ENCODE measurements at regions not wholly inside any gene's neighbourhood (a gene's known extent, or its start where the extent isn't known, plus 50 kb on each side); places are given as distances from the start of the nearest gene placed in this dataset.

- Mint-ChIP-seq H3K9me3 (no peaks in the 10 kb centered on the region), H3K4me3 (no peak overlapping the region), H3K4me1 (peaks cover 0 to 6% (median 0%) of the 10 kb centered on the region in 7 donors), H3K36me3 (no peaks in the 10 kb centered on the region), H3K27me3 (no peaks in the 10 kb centered on the region), H3K27ac (no peak overlapping the region)
- H3K9me3 ChIP-seq (ENCODE audit: control insufficient read depth in 2 of 3, low read length in 3 of 3), result no peaks in the 10 kb centered on the region
- no peaks in the 10 kb centered on the region for H3K27me3 ChIP-seq (ENCODE audit: control insufficient read depth in 2 of 2, insufficient read depth in 2 of 2, low read length in 2 of 2)
- ChIA-PET CTCF (no interaction called here), POLR2A (no interaction called here)
- H3K27ac ChIP-seq (ENCODE audit: low read depth, low read length), result no peak overlapping the region
- H3K4me1 ChIP-seq (ENCODE audit: control insufficient read depth in 2 of 2, insufficient read depth in 2 of 2, low read length in 2 of 2), result no peaks in the 10 kb centered on the region
- no peaks in the 10 kb centered on the region for H3K36me3 ChIP-seq (ENCODE audit: control insufficient read depth in 2 of 3, insufficient read depth in 3 of 3, low read length in 3 of 3)
- intact Hi-C loops (cut with micrococcal nuclease), result loop anchor here in 1 of 2 donors (5.0 kb wide), 1 partner anchor 59 kb away; no protein-coding TSS in a partner anchor
- DNase-seq (no peak), ATAC-seq (no peak)
- no peak overlapping the region for H3K4me3 ChIP-seq (ENCODE audit: low read length)
Observed at GRCh38 chrX:13266641-13267345, 53.1 kb downstream of the ATXN3L start.

DNA sequence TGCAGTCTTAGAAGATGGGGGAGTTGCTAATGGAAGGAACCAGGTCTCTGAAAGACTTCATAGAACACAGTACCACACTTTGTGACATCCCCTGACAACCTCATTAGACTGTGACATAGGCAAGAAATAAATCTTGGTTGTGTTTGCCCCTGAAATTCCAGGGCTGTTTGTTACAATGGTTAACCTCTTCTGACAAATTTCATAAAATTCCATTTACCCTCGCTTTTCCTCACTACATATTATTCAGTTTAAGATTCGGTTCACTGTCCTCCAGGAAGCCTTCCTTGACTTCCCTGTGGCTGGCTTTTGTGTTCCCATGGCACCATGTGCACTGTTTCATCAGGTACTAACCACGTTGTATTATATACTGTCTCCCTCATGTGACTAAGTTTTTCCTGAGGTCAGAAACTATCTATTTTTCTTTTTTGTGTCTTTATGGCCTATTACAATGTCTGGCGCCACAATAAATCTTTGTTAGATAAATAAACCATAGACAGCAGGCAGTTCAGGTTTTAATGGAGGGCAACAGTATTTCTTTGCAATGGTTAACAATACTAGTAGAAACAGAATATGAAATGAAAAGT lies 54.2 kb downstream of the ATXN3L start:
- Histone ChIP-seq H3K9me3 (ENCODE audit: control insufficient read depth in 2 of 3, low read length in 3 of 3) (no peaks in the 10 kb centered on the region), H3K4me3 (ENCODE audit: low read length) (no peak overlapping the region), H3K27me3 (ENCODE audit: control insufficient read depth in 2 of 2, insufficient read depth in 2 of 2, low read length in 2 of 2) (no peaks in the 10 kb centered on the region), H3K27ac (ENCODE audit: low read depth, low read length) (no peak overlapping the region), H3K36me3 (ENCODE audit: control insufficient read depth in 2 of 3, insufficient read depth in 3 of 3, low read length in 3 of 3) (no peaks in the 10 kb centered on the region), H3K4me1 (ENCODE audit: control insufficient read depth in 2 of 2, insufficient read depth in 2 of 2, low read length in 2 of 2) (no peaks in the 10 kb centered on the region)
- intact Hi-C loops (cut with micrococcal nuclease), result loop anchor here in 1 of 2 donors (5.0 kb wide), 1 partner anchor 58 kb away; no protein-coding TSS in a partner anchor
- Mint-ChIP-seq H3K4me1 (peaks cover 0 to 6% (median 0%) of the 10 kb centered on the region in 7 donors), H3K27me3 (no peaks in the 10 kb centered on the region), H3K36me3 (no peaks in the 10 kb centered on the region), H3K4me3 (no peak overlapping the region), H3K27ac (no peak overlapping the region), H3K9me3 (no peaks in the 10 kb centered on the region)
- DNase-seq (no peak), ATAC-seq (no peak)
- POLR2A ChIA-PET, result no interaction called here
- CTCF ChIA-PET, result no interaction called here

- intact Hi-C loops (cut with micrococcal nuclease), result loop anchor here in 1 of 2 donors (5.0 kb wide), 1 partner anchor 58 kb away; no protein-coding TSS in a partner anchor
Observed at GRCh38 chrX:13265111-13265510, 54.7 kb downstream of the ATXN3L start.

GRCh38 chrX:13263560-13264251 lies 56.1 kb downstream of the ATXN3L start:
- Histone ChIP-seq H3K27me3 (ENCODE audit: control insufficient read depth in 2 of 2, insufficient read depth in 2 of 2, low read length in 2 of 2) (no peaks in the 10 kb centered on the region), H3K4me1 (ENCODE audit: control insufficient read depth in 2 of 2, insufficient read depth in 2 of 2, low read length in 2 of 2) (no peaks in the 10 kb centered on the region), H3K4me3 (ENCODE audit: low read length) (no peak overlapping the region), H3K27ac (ENCODE audit: low read depth, low read length) (no peak overlapping the region), H3K9me3 (ENCODE audit: control insufficient read depth in 2 of 3, low read length in 3 of 3) (no peaks in the 10 kb centered on the region), H3K36me3 (ENCODE audit: control insufficient read depth in 2 of 3, insufficient read depth in 3 of 3, low read length in 3 of 3) (no peaks in the 10 kb centered on the region)
- no peaks in the 10 kb centered on the region for H3K27me3 Mint-ChIP-seq
- peaks cover 0 to 4% (median 0%) of the 10 kb centered on the region in 5 donors for H3K36me3 Mint-ChIP-seq
- no peak overlapping the region for H3K27ac Mint-ChIP-seq
- intact Hi-C loops (cut with micrococcal nuclease), result no loop called here
- H3K4me1 Mint-ChIP-seq, result peaks cover 0 to 6% (median 0%) of the 10 kb centered on the region in 7 donors
- peaks cover 0 to 3% (median 0%) of the 10 kb centered on the region in 11 donors for H3K9me3 Mint-ChIP-seq
- CTCF ChIA-PET, result no interaction called here
- DNase-seq (no peak), ATAC-seq (no peak)
- POLR2A ChIA-PET, result no interaction called here
- H3K4me3 Mint-ChIP-seq, result no peak overlapping the region

More at GRCh38 chrX:13265111-13265510, 54.7 kb downstream of the ATXN3L start:
- H3K4me3 ChIP-seq (ENCODE audit: low read length), result no peak overlapping the region
- no peak overlapping the region for H3K4me3 Mint-ChIP-seq
- no peaks in the 10 kb centered on the region for H3K4me1 ChIP-seq (ENCODE audit: control insufficient read depth in 2 of 2, insufficient read depth in 2 of 2, low read length in 2 of 2)
- no peak overlapping the region for H3K27ac Mint-ChIP-seq
- POLR2A ChIA-PET, result no interaction called here
- CTCF ChIA-PET, result no interaction called here
- no peaks in the 10 kb centered on the region for H3K27me3 ChIP-seq (ENCODE audit: control insufficient read depth in 2 of 2, insufficient read depth in 2 of 2, low read length in 2 of 2)
- H3K36me3 ChIP-seq (ENCODE audit: control insufficient read depth in 2 of 3, insufficient read depth in 3 of 3, low read length in 3 of 3), result no peaks in the 10 kb centered on the region
- no peaks in the 10 kb centered on the region for H3K9me3 ChIP-seq (ENCODE audit: control insufficient read depth in 2 of 3, low read length in 3 of 3)
- DNase-seq (no peak), ATAC-seq (no peak)
- H3K4me1 Mint-ChIP-seq, result peaks cover 0 to 6% (median 0%) of the 10 kb centered on the region in 7 donors
- H3K27ac ChIP-seq (ENCODE audit: low read depth, low read length), result no peak overlapping the region
- peaks cover 0 to 3% (median 0%) of the 10 kb centered on the region in 11 donors for H3K9me3 Mint-ChIP-seq
- H3K27me3 Mint-ChIP-seq, result no peaks in the 10 kb centered on the region
- H3K36me3 Mint-ChIP-seq, result peaks cover 0 to 4% (median 0%) of the 10 kb centered on the region in 5 donors

GRCh38 chrX:13261348-13261747 lies 58.5 kb downstream of the ATXN3L start:
- H3K9me3 ChIP-seq (ENCODE audit: control insufficient read depth in 2 of 3, low read length in 3 of 3), result no peaks in the 10 kb centered on the region
- POLR2A ChIA-PET, result no interaction called here
- no peaks in the 10 kb centered on the region for H3K36me3 ChIP-seq (ENCODE audit: control insufficient read depth in 2 of 3, insufficient read depth in 3 of 3, low read length in 3 of 3)
- H3K27me3 Mint-ChIP-seq, result no peaks in the 10 kb centered on the region
- H3K4me1 Mint-ChIP-seq, result peaks cover 0 to 17% (median 5%) of the 10 kb centered on the region in 7 donors
- CTCF ChIA-PET, result no interaction called here
- intact Hi-C loops (cut with micrococcal nuclease), result no loop called here
- H3K4me3 Mint-ChIP-seq, result no peak overlapping the region
- H3K36me3 Mint-ChIP-seq, result peaks cover 0 to 4% (median 0%) of the 10 kb centered on the region in 5 donors
- H3K4me3 ChIP-seq (ENCODE audit: low read length), result no peak overlapping the region
- peaks cover 0 to 6% of the 10 kb centered on the region in 2 donors for H3K4me1 ChIP-seq (ENCODE audit: control insufficient read depth in 2 of 2, insufficient read depth in 2 of 2, low read length in 2 of 2)
- H3K27ac Mint-ChIP-seq, result no peak overlapping the region
- ATAC-seq (no peak), DNase-seq (no peak)
- H3K27me3 ChIP-seq (ENCODE audit: control insufficient read depth in 2 of 2, insufficient read depth in 2 of 2, low read length in 2 of 2), result no peaks in the 10 kb centered on the region
- no peak overlapping the region for H3K27ac ChIP-seq (ENCODE audit: low read depth, low read length)
- H3K9me3 Mint-ChIP-seq, result peaks cover 0 to 3% (median 0%) of the 10 kb centered on the region in 11 donors

GRCh38 chrX:13260598-13260997 lies 59.3 kb downstream of the ATXN3L start:
- H3K27me3 ChIP-seq (ENCODE audit: control insufficient read depth in 2 of 2, insufficient read depth in 2 of 2, low read length in 2 of 2), result no peaks in the 10 kb centered on the region
- ChIA-PET POLR2A (no interaction called here), CTCF (no interaction called here)
- intact Hi-C loops (cut with micrococcal nuclease), result no loop called here
- Mint-ChIP-seq H3K4me3 (no peak overlapping the region), H3K36me3 (peaks cover 0 to 8% (median 0%) of the 10 kb centered on the region in 5 donors), H3K27ac (no peak overlapping the region), H3K27me3 (no peaks in the 10 kb centered on the region), H3K4me1 (peaks cover 0 to 23% (median 6%) of the 10 kb centered on the region in 7 donors), H3K9me3 (peaks cover 0 to 7% (median 0%) of the 10 kb centered on the region in 11 donors)
- no peak overlapping the region for H3K27ac ChIP-seq (ENCODE audit: low read depth, low read length)
- DNase-seq (no peak), ATAC-seq (no peak)
- peaks cover 0 to 6% of the 10 kb centered on the region in 2 donors for H3K4me1 ChIP-seq (ENCODE audit: control insufficient read depth in 2 of 2, insufficient read depth in 2 of 2, low read length in 2 of 2)
- no peaks in the 10 kb centered on the region for H3K36me3 ChIP-seq (ENCODE audit: control insufficient read depth in 2 of 3, insufficient read depth in 3 of 3, low read length in 3 of 3)
- no peak overlapping the region for H3K4me3 ChIP-seq (ENCODE audit: low read length)
- no peaks in the 10 kb centered on the region for H3K9me3 ChIP-seq (ENCODE audit: control insufficient read depth in 2 of 3, low read length in 3 of 3)

Data from naive thymus-derived CD4-positive, alpha-beta T cell (primary cell).